K562 (cell line): ENCODE measurements at regions not wholly inside any gene's neighbourhood (a gene's known extent, or its start where the extent isn't known, plus 50 kb on each side); places are given as distances from the start of the nearest gene placed in this dataset.

Source experiments
- ATAC-seq: fragments of 200-7000 bp; cut with Tn5 transposase; 3 replicates; pipeline ENCODE4 v1.9.1; 2020; ENCODE audit warnings: moderate library complexity
- BruUV-seq: library from RNA; stranded (reverse); fragments of 400-500 nt; replicated peaks from 2 replicates; lab custom pipeline; 2021; lab: Mats Ljungman, UMichigan
- CTCF ChIA-PET: fragments of 300-600 bp; formaldehyde crosslinking; extraction: SDS; loops from one replicate; lab custom pipeline; 2021; ENCODE audit warnings: low intra/inter-chr PET ratio; lab: Yijun Ruan, JAX
- POLR2A ChIA-PET: fragments of 300-600, 350-650 bp; sonication (Branson Sonifier 250); formaldehyde crosslinking; extraction: SDS; loops from one replicate; lab custom pipeline; 2021; ENCODE audit warnings: antibody characterized with exemption, inconsistent platforms; lab: Yijun Ruan, JAX
- DNase-seq, 4 experiments: peaks; one replicate each; pipeline versions ENCODE4 v3.0.0 to v3.0.0-alpha.2; 2011 to 2018; ENCODE audit warnings: low spot score in 3 of 4, mixed read lengths in 3 of 4; ENCODE audit errors: extremely low read depth in 1 of 4
- FAIRE-seq: peaks from 2 replicates; lab custom pipeline; 2011; peaks lifted over from hg19 to GRCh38; lab: Jason Lieb, UNC
- H2AFZ ChIP-seq: 2 replicates; pipeline ENCODE4 v1.6.0; 2011; ENCODE audit warnings: low read depth, low read length, control low read depth, inconsistent platforms
- H3K27ac ChIP-seq: fragments of 200-600 bp; 3 replicates; pipeline ENCODE4 v1.8.0; 2011; ENCODE audit warnings: low read depth, mild to moderate bottlenecking, control low read depth, inconsistent platforms, low read length, moderate library complexity, mixed read lengths; ENCODE audit errors: extremely low read depth
- H3K27me3 ChIP-seq, 2 experiments: fragments of 300-600 bp in 1 of 2; 2 replicates in 1 of 2; 3 replicates in 1 of 2; pipeline versions ENCODE4 v1.6.0 to v1.8.0; 2011; ENCODE audit warnings: inconsistent platforms in 2 of 2, low read length in 2 of 2, mild to moderate bottlenecking in 1 of 2, mixed read lengths in 1 of 2, moderate library complexity in 1 of 2; ENCODE audit not compliant: control insufficient read depth in 2 of 2, insufficient read depth in 2 of 2
- H3K36me3 ChIP-seq: fragments of 300-600 bp; 3 replicates; pipeline ENCODE4 v1.8.0; 2011; ENCODE audit warnings: mild to moderate bottlenecking, low read length, inconsistent platforms; ENCODE audit not compliant: control insufficient read depth, insufficient read depth
- H3K4me1 ChIP-seq, 2 experiments: fragments of 200-600 bp in 1 of 2; replicated peaks in 1 of 2; 2 replicates in 1 of 2; 3 replicates in 1 of 2; pipeline versions ENCODE4 v1.5.1 to v1.8.0; 2011; ENCODE audit warnings: inconsistent platforms in 2 of 2, low read length in 2 of 2, mild to moderate bottlenecking in 1 of 2, mixed read lengths in 1 of 2, moderate library complexity in 1 of 2; ENCODE audit not compliant: control insufficient read depth in 2 of 2, insufficient read depth in 2 of 2
- H3K4me2 ChIP-seq: 2 replicates; pipeline ENCODE4 v1.6.1; 2011; ENCODE audit warnings: low read length, control low read depth, inconsistent platforms, mixed read lengths; ENCODE audit not compliant: insufficient read depth
- H3K4me3 ChIP-seq: fragments of 200-600 bp; sonication (generic), shearing (Covaris generic); 2 replicates; pipeline ENCODE4 v1.5.1; 2016; ENCODE audit warnings: control low read depth, inconsistent platforms
- H3K79me2 ChIP-seq: fragments of 200-600 bp; 3 replicates; pipeline ENCODE4 v1.8.0; 2011; ENCODE audit warnings: low read length, inconsistent platforms; ENCODE audit not compliant: control insufficient read depth, insufficient read depth
- H3K9ac ChIP-seq, 2 experiments: 2 replicates each; pipeline versions ENCODE4 v1.6.0 to v1.6.1; 2011; ENCODE audit warnings: low read depth in 2 of 2, low read length in 2 of 2, control low read depth in 1 of 2, inconsistent platforms in 1 of 2, mild to moderate bottlenecking in 1 of 2, mixed read lengths in 1 of 2; ENCODE audit not compliant: insufficient read depth in 1 of 2
- H3K9me1 ChIP-seq: one replicate; pipeline ENCODE4 v1.6.0; 2011; ENCODE audit warnings: inconsistent platforms, mild to moderate bottlenecking, low read length, moderate library complexity; ENCODE audit not compliant: control insufficient read depth, insufficient read depth
- H3K9me3 ChIP-seq: replicated peaks from 2 replicates; pipeline ENCODE4 v1.5.1; 2011; ENCODE audit warnings: low read depth, low read length, inconsistent platforms; ENCODE audit not compliant: control insufficient read depth, insufficient read depth
- H4K20me1 ChIP-seq: replicated peaks from 2 replicates; pipeline ENCODE4 v1.6.1; 2011; ENCODE audit warnings: low read length, inconsistent platforms, mixed read lengths; ENCODE audit not compliant: control insufficient read depth, insufficient read depth
- HLTF ChIP-seq: fragments of 450-650 bp; IDR thresholded peaks from 2 replicates; pipeline ENCODE4 v1.6.1; 2016
- in situ Hi-C: fragments of 300-500 bp; cut with MboI; formaldehyde crosslinking; loops from 4 replicates; pipeline ENCODE4 v1.15.0; 2018; ENCODE audit warnings: inconsistent platforms, mixed read lengths
- intact Hi-C: fragments of 100-400 bp; cut with micrococcal nuclease; formaldehyde crosslinking; loops from 2 replicates; pipeline ENCODE4 v1.14.2; 2022

GRCh38 chrX:143781103-143781502, 60.6 kb upstream of the SPANXN2 start:
- Histone ChIP-seq H3K79me2 (no peaks in the 10 kb centered on the region), H3K9me1 (no peaks in the 10 kb centered on the region), H4K20me1 (no peaks in the 10 kb centered on the region), H3K9ac (no peak overlapping the region), H3K27me3 (no peaks in the 10 kb centered on the region), H3K4me1 (no peaks in the 10 kb centered on the region), H3K4me2 (no peak overlapping the region), H3K36me3 (no peaks in the 10 kb centered on the region), H3K27ac (no peak overlapping the region), H3K4me3 (no peak overlapping the region), H2AFZ (no peak overlapping the region), H3K9me3 (no peaks in the 10 kb centered on the region)
- intact Hi-C loops (no loop called here), in situ Hi-C loops (no loop called here)
- DNase-seq = no peak
- ChIA-PET CTCF (no interaction called here), POLR2A (no interaction called here)
- no peak for ATAC-seq
- no TSS peak for BruUV-seq
- FAIRE-seq = no peak
- TF ChIP-seq HLTF = no peak
